Stimulated activated CD8-positive, alpha-beta memory T cell treated with anti-CD3 and anti-CD28 coated beads, Interleukin-7, amount 100 ng/mL, for 24 hours (primary cell): ENCODE measurements at regions not wholly inside any gene's neighbourhood (a gene's known extent, or its start where the extent isn't known, plus 50 kb on each side); places are given as distances from the start of the nearest gene placed in this dataset.
"Not testable (repeated sequence)": the region's sequence is repeated elsewhere in the genome, so short reads cannot be mapped to it uniquely, and the experiment has no call there.

ENCODE experiments used
- DNase-seq: peaks from one replicate; pipeline ENCODE4 v3.0.0-alpha.2; 2020; ENCODE audit warnings: low read depth

DNA sequence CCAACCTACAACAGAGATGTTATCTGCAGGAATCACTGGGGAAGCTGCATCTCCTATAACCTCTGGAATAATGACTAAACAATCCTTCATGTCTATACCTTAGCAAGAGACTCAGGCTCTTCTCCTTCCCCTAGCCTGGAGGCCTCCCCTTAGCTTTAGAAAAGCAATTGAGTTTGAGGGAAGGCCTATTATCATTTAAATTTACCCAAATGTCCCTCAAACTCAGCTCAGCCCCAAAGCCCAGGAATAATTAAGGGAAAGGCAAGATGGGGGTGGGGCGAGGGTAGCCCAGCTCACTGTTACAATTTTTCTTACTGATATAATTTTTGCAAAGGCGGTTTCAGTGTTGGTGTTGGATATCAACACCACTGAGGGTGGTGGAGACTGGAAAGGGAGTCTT lies 151.4 kb upstream of the EEA1 start:
- no peak for DNase-seq

- DNase-seq, result no peak
Measured at GRCh38 chr12:93080994-93081809, 152.1 kb upstream of the EEA1 start.

DNA sequence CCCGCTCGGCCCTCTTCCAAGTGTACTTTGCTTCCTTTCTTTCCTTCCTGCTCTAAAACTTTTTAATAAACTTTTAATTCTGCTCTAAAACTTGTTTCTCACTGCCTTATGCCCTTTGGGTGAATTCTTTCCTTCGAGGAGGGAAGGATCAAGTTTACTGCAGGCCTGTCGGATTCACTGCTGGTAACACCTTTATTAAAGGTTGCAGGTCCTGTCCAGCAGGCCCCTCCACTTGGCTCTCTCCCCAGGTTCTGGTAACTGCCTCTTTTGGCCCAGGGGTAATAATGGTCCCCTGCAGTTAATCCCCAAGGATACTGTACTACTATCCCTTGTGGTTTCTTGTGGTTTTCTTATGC lies 152.7 kb upstream of the EEA1 start:
- DNase-seq, result no peak

DNA sequence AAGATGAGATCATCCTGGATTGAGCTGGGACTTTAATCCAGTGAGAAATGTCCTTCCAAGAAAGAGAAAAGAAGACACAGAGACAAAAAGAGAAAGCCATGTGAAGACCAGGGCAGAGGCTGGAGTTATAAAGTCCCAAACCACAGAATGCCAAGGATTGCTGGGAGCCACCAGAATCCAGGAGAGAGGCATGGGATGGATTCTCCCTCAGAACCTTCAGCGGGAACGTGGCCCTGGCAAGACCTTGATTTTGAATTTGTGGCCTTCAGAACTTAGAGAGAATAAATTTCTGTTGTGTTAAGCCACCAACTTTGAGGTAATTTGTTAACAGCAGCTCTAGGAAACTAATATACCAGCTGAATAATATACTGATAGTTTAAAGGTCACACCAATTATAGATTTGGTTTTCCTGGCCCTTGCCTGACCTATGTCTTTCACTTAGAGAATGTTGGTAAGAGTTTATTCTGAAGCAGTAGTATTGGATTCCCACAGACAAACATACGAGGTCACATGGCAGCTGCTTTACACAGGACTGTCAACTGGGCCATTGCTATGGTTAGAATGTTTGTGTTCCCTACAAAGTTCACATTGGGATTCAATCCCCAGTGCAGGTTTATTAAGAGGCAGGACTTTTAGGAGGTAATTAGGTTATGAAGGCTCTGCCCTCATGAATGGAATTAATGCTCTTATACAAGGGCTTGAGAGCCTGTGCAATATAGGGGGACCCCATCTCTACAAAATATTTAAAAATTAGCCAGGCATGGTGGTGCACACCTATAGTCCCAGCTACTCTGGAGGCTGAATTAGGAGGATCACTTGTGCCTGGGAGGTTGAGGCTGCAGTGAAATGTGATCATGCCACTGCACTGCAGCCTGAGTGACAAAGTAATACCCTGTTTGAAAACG lies 156.5 kb upstream of the EEA1 start:
- DNase-seq, result no peak

GRCh38 chr12:93086288-93086727 lies 157.2 kb upstream of the EEA1 start:
- DNase-seq, result no peak

GRCh38 chr12:93087840-93088610 lies 158.9 kb upstream of the EEA1 start:
- no peak for DNase-seq

DNA sequence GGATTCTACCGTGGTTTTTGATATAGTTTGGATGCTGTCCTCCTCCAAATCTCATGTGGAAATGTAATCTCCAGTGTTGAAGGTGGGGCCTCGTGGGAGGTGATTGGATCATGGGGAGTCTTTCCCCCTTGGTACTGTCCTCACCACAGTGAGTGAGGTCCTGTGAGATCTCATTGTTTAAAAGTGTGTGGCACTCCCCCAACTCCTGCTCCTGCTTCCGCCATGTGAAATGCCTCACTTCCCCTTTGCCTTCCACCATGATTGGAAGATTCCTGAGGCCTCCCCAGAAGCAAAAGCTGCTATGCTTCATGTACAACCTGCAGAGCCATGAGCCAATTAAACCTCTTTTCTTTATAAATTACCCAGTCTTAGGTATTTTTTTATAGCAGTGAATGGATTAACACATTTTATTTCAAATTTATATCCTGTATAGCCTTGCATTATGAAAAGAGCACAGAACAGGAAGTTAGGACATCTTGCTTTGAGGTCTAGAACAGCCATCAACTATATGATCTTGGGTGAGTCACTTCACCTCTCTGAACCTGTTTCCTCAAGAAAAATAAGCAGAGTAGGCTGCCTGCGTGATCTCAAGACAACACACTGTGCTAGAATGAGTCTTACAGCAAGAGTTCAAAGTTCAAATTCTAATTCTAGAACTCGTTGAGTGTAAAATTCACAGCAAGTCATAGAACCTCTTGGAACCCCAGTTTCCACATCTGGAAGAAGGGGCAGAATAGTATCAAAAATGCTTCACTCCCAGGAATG lies 160.9 kb upstream of the EEA1 start:
- no peak for DNase-seq

GRCh38 chr12:93090731-93091172 lies 161.7 kb upstream of the EEA1 start:
- DNase-seq, result no peak

GRCh38 chr12:93091886-93092648 lies 163.0 kb upstream of the EEA1 start:
- no peak for DNase-seq

DNA sequence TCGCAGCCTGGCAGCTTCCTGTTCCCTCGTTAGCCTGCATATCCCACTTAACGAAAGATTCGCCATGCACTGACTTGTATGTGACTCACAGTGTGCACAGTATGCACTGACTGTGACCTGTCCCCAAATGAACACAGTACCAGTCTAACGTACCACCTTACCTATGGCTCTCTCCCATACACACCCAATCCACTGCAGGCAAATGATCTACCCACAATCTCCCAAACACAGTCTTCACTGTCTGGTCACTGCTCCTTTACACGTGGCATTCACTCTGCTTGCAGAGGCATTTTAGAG lies 163.5 kb upstream of the EEA1 start:
- no peak for DNase-seq

DNA sequence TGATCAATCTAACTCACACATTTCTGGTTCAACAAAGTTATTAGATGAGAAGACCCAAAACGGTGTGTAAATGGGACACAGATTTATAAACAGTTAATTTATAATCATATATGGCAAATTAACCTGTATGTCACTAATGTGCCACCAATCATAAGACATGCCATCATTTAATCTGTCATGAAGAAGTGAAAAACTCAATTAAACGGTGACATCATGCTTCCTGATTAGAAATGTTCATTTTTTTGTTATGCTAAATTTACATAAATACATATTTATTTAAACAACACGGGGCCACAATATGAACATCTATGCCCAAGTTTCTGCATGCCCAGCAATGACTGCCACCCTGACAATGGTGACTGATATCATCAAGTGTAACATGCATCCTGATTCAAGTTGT lies 164.1 kb upstream of the EEA1 start:
- DNase-seq, result no peak

DNA sequence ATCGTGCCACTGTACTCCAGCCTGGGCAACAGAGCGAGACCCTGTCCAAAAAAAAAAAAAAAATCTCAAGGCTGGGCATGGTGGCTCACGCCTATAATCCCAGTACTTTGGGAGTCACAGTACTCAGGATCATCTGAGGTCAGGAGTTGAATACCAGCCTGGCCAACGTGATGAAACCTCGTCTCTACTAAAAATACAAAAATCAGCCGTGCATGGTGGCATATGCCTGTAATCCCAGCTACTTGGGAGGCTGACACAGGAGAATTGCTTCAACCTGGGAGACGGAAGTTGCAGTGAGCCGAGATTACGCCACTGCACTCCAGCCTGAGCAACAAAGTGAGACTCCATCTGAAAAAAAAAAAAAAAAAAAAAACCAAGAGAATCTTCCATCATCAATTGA lies 165.1 kb upstream of the EEA1 start:
- DNase-seq, result not testable (repeated sequence)

DNA sequence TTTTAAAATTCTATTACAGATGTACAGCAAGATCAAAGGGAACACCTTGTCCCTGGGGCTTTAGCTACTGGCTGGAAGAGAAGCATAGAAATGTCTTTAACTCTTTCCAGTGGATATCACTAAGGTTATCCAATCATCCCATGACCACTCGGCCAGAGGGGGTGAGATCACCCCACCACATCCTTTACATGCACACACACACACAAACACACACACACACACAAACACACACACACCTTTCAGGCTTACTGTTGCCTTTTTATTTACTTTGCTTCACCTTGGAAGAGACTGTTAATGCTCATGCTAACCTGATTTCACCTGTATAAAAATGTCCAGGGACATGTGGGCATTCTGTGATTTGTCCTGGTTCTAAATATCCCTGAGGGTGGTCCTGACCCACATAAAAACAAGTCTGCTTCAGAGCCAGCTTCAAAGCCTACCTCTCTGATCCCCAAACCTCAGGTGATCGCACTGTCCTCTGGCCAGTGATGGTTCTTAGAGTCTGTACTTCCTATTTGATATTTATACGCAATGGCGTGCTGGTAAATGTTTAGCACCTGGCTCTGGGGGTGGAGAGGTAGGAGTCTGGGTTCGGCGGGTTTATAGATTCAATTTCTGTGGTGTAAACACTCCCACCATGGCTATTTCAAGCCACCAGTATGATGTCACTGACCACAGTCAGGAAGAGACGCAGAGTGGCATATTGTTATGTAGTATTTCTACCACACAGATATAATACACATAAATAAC lies 166.1 kb upstream of the EEA1 start:
- no peak for DNase-seq

DNA sequence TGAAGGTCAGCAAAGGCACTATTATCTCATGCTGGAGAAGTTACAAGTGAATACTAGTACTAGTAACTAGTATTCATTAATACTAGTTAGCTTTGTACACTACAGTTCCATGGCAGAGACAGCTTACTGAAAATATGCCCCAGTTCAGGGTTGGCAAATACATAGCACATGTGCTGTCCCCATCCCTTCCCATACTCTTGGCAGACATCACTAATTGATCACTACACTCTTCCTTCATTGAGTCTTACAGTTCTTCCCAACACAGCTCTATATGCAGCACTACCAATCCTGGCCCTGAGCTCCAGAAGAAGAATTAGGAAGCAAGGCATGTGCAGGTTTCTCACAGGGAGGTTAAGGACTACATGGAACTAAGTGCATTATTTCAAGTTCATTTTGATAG lies 168.3 kb upstream of the EEA1 start:
- no peak for DNase-seq

DNA sequence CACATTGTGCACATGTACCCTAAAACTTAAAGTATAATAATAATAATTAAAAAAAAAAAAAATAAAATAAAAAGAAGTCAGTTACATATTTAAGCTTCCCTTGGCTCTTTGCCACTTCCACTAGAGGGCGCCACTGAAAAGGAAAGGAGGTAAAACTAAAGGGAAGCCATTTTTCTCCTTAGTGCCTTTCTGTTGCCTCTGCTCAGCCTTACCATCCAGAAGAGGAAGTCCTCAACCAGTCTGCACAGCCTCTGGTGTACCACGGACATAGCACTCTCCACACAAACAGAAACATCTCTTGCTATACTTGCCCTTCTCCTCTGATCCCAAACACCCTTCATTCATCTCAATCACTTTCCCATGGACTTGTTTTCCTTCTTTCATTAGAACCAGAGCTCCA lies 169.0 kb upstream of the EEA1 start:
- peak; percentile 49 for DNase-seq

DNA sequence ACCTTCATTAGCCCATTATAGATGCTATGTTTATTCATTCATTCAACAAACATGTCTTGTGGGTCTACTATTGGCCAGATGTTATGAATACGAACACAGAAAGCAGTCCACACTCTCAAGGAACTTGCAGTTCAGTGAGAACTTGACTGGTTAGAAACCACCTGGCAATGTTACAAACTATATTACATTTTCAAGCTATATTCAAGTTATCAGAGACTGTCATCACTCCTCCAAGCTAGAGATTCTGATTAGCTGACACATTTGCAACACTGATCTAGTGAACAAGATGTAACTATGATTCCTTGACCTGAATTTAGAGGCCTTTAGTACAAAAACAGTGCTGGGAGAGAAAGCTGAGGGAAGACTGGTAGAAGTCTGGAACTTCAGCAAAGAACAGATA lies 170.7 kb upstream of the EEA1 start:
- no peak for DNase-seq

- no peak for DNase-seq
Measured at GRCh38 chr12:93100610-93101009, 171.5 kb upstream of the EEA1 start.

DNA sequence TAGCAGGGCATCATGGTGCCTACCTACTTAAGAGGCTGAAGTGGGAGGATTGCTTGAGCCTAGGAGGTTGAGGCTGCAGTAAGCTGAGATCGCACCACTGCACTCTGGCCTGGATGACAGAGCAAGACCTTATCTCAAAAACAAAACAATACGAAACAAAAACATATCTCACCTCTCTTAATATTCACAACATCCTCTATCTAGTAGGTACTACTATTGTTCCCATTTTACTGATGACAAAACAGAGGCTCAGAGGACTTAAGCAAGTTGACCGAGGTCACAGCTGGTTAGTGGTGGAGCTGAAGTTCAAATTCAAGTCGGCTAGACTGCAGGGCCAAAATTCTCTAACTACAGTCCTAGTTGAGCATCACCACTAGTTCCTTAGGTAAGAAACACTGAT lies 172.3 kb upstream of the EEA1 start:
- no peak for DNase-seq

DNA sequence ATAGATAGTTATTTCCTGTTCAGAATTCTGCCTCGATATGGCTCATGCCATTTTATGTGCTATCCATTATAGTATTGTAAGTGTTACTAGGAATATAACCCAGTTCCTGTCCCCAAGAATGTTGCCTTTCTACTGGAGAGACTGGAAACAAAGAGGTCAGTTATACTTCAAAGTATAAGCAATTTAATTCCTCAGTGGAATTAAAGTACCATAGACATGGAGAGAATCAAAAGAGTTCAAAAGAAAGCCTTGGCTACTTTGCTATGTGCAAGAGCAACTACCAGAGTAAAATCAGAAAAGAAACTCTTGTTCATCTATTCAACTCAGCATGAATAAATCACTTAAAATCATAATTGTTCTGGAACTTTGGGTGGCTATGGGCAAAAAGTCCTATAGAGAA lies 173.2 kb upstream of the EEA1 start:
- DNase-seq, result no peak

DNA sequence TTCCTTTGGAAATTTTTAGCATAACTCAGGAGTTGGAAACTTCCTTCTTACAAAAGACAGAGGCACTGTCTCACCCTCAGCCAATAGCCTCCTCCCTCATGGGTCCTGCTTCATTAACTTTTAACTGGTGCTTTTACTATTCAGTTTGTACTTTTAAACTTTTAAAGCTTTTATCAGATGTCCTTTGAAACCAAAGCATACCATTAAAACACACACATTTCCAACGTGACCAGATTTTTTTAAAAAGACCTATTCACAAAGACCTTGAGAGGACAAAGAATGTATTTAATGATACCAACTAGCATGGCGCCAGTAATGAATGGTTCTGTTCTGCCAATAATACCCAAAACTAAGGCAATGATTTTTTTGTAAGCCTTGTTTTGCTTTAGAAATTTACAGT lies 173.6 kb upstream of the EEA1 start:
- DNase-seq, result no peak
